H7 (cell line): ENCODE measurements at regions not wholly inside any gene's neighbourhood (a gene's known extent, or its start where the extent isn't known, plus 50 kb on each side); places are given as distances from the start of the nearest gene placed in this dataset.

Source experiments
- DNase-seq: peaks from one replicate; pipeline ENCODE4 v3.0.0; 2012
- H3K27me3 ChIP-seq: 2 replicates; pipeline ENCODE4 v1.6.0; 2011; ENCODE audit warnings: mild to moderate bottlenecking, low read length; ENCODE audit not compliant: control insufficient read depth, insufficient read depth
- H3K36me3 ChIP-seq: replicated peaks from 2 replicates; pipeline ENCODE4 v1.5.1; 2011; ENCODE audit warnings: low read length; ENCODE audit not compliant: control insufficient read depth, insufficient read depth
- H3K4me3 ChIP-seq: 2 replicates; pipeline ENCODE4 v1.5.1; 2011; ENCODE audit warnings: low read depth, mild to moderate bottlenecking, control low read depth, low read length, moderate library complexity; ENCODE audit not compliant: insufficient read depth

GRCh38 chr4:166458756-166459155, 585.7 kb downstream of the TLL1 start:
- Histone ChIP-seq H3K4me3 (no peak overlapping the region), H3K27me3 (no peaks in the 10 kb centered on the region), H3K36me3 (no peaks in the 10 kb centered on the region)
- DNase-seq: no peak

- Histone ChIP-seq H3K4me3 (no peak overlapping the region), H3K27me3 (no peaks in the 10 kb centered on the region), H3K36me3 (no peaks in the 10 kb centered on the region)
- DNase-seq: no peak
Observed at GRCh38 chr4:166459621-166460020, 586.6 kb downstream of the TLL1 start.

- H3K4me3 ChIP-seq: no peak overlapping the region
- H3K27me3 ChIP-seq: no peaks in the 10 kb centered on the region
- DNase-seq: no peak
- H3K36me3 ChIP-seq: no peaks in the 10 kb centered on the region
Observed at GRCh38 chr4:166460769-166461550, 587.9 kb downstream of the TLL1 start.

GRCh38 chr4:166481055-166481454, 608.0 kb downstream of the TLL1 start:
- no peak for DNase-seq
- Histone ChIP-seq H3K4me3 (no peak overlapping the region), H3K27me3 (no peaks in the 10 kb centered on the region)

GRCh38 chr4:166481739-166482138, 608.7 kb downstream of the TLL1 start:
- no peak overlapping the region for H3K4me3 ChIP-seq
- no peaks in the 10 kb centered on the region for H3K27me3 ChIP-seq
- no peak for DNase-seq
- no peaks in the 10 kb centered on the region for H3K36me3 ChIP-seq

More at GRCh38 chr4:166481055-166481454, 608.0 kb downstream of the TLL1 start:
- H3K36me3 ChIP-seq: no peaks in the 10 kb centered on the region

- no peak for DNase-seq
- H3K36me3 ChIP-seq: no peaks in the 10 kb centered on the region
- no peak overlapping the region for H3K4me3 ChIP-seq
- no peaks in the 10 kb centered on the region for H3K27me3 ChIP-seq
Observed at GRCh38 chr4:166482758-166483157, 609.7 kb downstream of the TLL1 start.

- Histone ChIP-seq H3K4me3 (no peak overlapping the region), H3K27me3 (no peaks in the 10 kb centered on the region), H3K36me3 (no peaks in the 10 kb centered on the region)
- no peak for DNase-seq
Observed at GRCh38 chr4:166491635-166492034, 618.6 kb downstream of the TLL1 start.

GRCh38 chr4:166493924-166494345, 620.9 kb downstream of the TLL1 start:
- H3K4me3 ChIP-seq: no peak overlapping the region
- H3K27me3 ChIP-seq: no peaks in the 10 kb centered on the region
- no peak for DNase-seq
- no peaks in the 10 kb centered on the region for H3K36me3 ChIP-seq

GRCh38 chr4:166498546-166498945, 625.5 kb downstream of the TLL1 start:
- no peak for DNase-seq
- no peaks in the 10 kb centered on the region for H3K27me3 ChIP-seq
- H3K4me3 ChIP-seq: no peak overlapping the region
- no peaks in the 10 kb centered on the region for H3K36me3 ChIP-seq

GRCh38 chr4:166499820-166500219, 626.8 kb downstream of the TLL1 start:
- H3K36me3 ChIP-seq: no peaks in the 10 kb centered on the region
- H3K27me3 ChIP-seq: no peaks in the 10 kb centered on the region
- H3K4me3 ChIP-seq: no peak overlapping the region
- DNase-seq: no peak

GRCh38 chr4:166501941-166502382, 628.9 kb downstream of the TLL1 start:
- Histone ChIP-seq H3K4me3 (no peak overlapping the region), H3K27me3 (no peaks in the 10 kb centered on the region), H3K36me3 (no peaks in the 10 kb centered on the region)
- DNase-seq: peak; percentile 29

GRCh38 chr4:166502660-166503059, 629.6 kb downstream of the TLL1 start:
- DNase-seq: no peak
- H3K36me3 ChIP-seq: no peaks in the 10 kb centered on the region
- H3K4me3 ChIP-seq: no peak overlapping the region
- H3K27me3 ChIP-seq: no peaks in the 10 kb centered on the region

- Histone ChIP-seq H3K4me3 (no peak overlapping the region), H3K27me3 (no peaks in the 10 kb centered on the region), H3K36me3 (no peaks in the 10 kb centered on the region)
- no peak for DNase-seq
Observed at GRCh38 chr4:166506051-166506450, 633.0 kb downstream of the TLL1 start.

- no peak for DNase-seq
- H3K36me3 ChIP-seq: no peaks in the 10 kb centered on the region
- no peaks in the 10 kb centered on the region for H3K27me3 ChIP-seq
- no peak overlapping the region for H3K4me3 ChIP-seq
Observed at GRCh38 chr4:166512267-166512666, 639.2 kb downstream of the TLL1 start.

- no peak for DNase-seq
- Histone ChIP-seq H3K36me3 (no peaks in the 10 kb centered on the region), H3K4me3 (no peak overlapping the region), H3K27me3 (no peaks in the 10 kb centered on the region)
Observed at GRCh38 chr4:166518315-166518714, 645.3 kb downstream of the TLL1 start.
